ENCODE measurements at regions not wholly inside any gene's neighbourhood (a gene's known extent, or its start where the extent isn't known, plus 50 kb on each side); places are given as distances from the start of the nearest gene placed in this dataset.

DNA sequence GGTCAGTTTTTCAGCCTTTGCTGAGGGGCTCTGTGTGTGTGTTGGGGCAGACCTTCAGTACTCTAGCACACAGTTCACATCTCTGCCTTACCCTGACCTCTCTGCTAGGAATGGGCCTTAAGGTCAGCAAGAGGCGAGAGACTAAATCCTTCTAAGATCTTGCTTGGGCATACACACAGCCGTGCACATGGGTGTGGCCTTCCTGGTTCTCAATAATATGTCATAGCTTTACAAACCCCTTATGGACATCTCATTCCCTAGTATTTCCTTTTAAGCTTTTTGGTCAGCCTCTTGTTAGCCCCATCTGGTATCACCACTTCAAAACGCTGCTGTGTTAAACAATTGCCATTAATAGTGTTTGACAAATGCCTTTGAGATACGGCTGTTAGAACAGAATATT is 69.4 kb upstream of the SPATA13 start:
- Histone ChIP-seq H2AFZ (ENCODE audit: low read length) (peak overlapping the region; percentile 50; the same call in 1 of the 2 replicates), H3K4me1 (ENCODE audit: insufficient read depth, low read length, poor library complexity, severe bottlenecking) (no peaks in the 10 kb centered on the region), H3K4me2 (ENCODE audit: low read depth, low read length, poor library complexity, severe bottlenecking) (no peak overlapping the region), H3K9ac (ENCODE audit: low read depth, low read length, poor library complexity, severe bottlenecking) (no peak overlapping the region), H3K79me2 (ENCODE audit: insufficient read depth, low read length) (no peaks in the 10 kb centered on the region), H3K9me3 (ENCODE audit: insufficient read depth, low read depth, low read length) (no peaks in the 10 kb centered on the region), H3K4me3 (ENCODE audit: low read length, poor library complexity, severe bottlenecking) (no peak overlapping the region), H3K27me3 (ENCODE audit: insufficient read depth, low read length, poor library complexity, severe bottlenecking) (no peaks in the 10 kb centered on the region), H3F3A (ENCODE audit: low read depth) (no peaks in the 10 kb centered on the region), H4K20me1 (ENCODE audit: insufficient read depth, low read length, poor library complexity, severe bottlenecking) (no peaks in the 10 kb centered on the region), H3K36me3 (ENCODE audit: insufficient read depth, low read length) (no peaks in the 10 kb centered on the region), H3K9me2 (replicated peaks; ENCODE audit: low read depth, low read length) (no peaks in the 10 kb centered on the region)
- TF ChIP-seq, protein P1, sequence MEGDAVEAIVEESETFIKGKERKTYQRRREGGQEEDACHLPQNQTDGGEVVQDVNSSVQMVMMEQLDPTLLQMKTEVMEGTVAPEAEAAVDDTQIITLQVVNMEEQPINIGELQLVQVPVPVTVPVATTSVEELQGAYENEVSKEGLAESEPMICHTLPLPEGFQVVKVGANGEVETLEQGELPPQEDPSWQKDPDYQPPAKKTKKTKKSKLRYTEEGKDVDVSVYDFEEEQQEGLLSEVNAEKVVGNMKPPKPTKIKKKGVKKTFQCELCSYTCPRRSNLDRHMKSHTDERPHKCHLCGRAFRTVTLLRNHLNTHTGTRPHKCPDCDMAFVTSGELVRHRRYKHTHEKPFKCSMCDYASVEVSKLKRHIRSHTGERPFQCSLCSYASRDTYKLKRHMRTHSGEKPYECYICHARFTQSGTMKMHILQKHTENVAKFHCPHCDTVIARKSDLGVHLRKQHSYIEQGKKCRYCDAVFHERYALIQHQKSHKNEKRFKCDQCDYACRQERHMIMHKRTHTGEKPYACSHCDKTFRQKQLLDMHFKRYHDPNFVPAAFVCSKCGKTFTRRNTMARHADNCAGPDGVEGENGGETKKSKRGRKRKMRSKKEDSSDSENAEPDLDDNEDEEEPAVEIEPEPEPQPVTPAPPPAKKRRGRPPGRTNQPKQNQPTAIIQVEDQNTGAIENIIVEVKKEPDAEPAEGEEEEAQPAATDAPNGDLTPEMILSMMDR (conservative IDR thresholded peaks at IDR 0.05; ENCODE audit: low read length) = no peak
- TF ChIP-seq EZH2phosphoT487 (IDR thresholded peaks at IDR 0.05; ENCODE audit: borderline replicate concordance) = no peak

DNA sequence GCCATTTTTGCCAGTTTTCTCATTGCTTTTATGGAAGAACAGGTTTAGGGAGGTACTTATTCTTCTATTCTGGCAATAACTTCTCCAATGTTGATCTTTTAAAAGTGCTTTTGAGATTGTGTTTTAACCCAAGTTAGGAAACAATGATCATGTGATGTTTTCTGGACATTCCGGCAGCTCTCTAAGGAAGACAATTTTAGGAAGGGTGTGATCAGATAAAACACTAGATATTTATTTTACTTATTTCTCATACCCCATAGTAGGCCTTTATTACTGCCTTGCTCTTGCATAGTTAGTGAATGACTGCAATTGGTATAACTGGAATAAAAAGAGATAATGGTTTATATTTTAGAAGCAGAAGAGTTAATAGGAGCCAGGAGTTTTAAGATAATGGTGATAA is 68.4 kb upstream of the SPATA13 start:
- Histone ChIP-seq H3F3A (ENCODE audit: low read depth) (no peaks in the 10 kb centered on the region), H3K9me3 (ENCODE audit: insufficient read depth, low read depth, low read length) (no peaks in the 10 kb centered on the region), H4K20me1 (ENCODE audit: insufficient read depth, low read length, poor library complexity, severe bottlenecking) (no peaks in the 10 kb centered on the region), H3K36me3 (ENCODE audit: insufficient read depth, low read length) (no peaks in the 10 kb centered on the region), H3K4me1 (ENCODE audit: insufficient read depth, low read length, poor library complexity, severe bottlenecking) (peaks cover 6% of the 10 kb centered on the region), H3K4me3 (ENCODE audit: low read length, poor library complexity, severe bottlenecking) (no peak overlapping the region), H3K4me2 (ENCODE audit: low read depth, low read length, poor library complexity, severe bottlenecking) (no peak overlapping the region), H2AFZ (ENCODE audit: low read length) (no peak overlapping the region), H3K9me2 (replicated peaks; ENCODE audit: low read depth, low read length) (no peaks in the 10 kb centered on the region), H3K79me2 (ENCODE audit: insufficient read depth, low read length) (no peaks in the 10 kb centered on the region), H3K27me3 (ENCODE audit: insufficient read depth, low read length, poor library complexity, severe bottlenecking) (no peaks in the 10 kb centered on the region), H3K9ac (ENCODE audit: low read depth, low read length, poor library complexity, severe bottlenecking) (no peak overlapping the region)
- no peak for TF ChIP-seq EZH2phosphoT487 (IDR thresholded peaks at IDR 0.05; ENCODE audit: borderline replicate concordance)
- TF ChIP-seq, protein P1 (conservative IDR thresholded peaks at IDR 0.05; ENCODE audit: low read length) = no peak

DNA sequence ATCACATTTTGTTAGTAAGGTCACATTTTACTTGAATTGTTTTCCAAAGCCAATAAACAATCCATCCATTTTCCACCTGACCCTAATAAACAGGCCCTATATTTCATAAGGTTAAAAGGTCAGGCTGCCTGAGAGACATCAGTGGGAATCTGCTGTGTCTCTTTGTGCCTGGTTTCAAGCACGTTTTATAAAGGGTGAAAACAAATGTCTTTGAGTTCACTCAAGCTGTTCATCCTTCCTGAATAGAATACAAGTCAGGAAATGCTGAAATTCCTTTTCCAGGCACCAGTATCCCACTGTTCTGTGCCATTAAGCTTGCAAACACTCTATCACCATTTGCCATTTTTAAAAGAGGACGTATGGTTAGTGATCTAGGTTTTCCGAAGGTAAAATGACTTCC is 67.5 kb upstream of the SPATA13 start:
- Histone ChIP-seq H2AFZ (ENCODE audit: low read length) (no peak overlapping the region), H3K27me3 (ENCODE audit: insufficient read depth, low read length, poor library complexity, severe bottlenecking) (no peaks in the 10 kb centered on the region), H3K9ac (ENCODE audit: low read depth, low read length, poor library complexity, severe bottlenecking) (no peak overlapping the region), H3F3A (ENCODE audit: low read depth) (no peaks in the 10 kb centered on the region), H3K4me2 (ENCODE audit: low read depth, low read length, poor library complexity, severe bottlenecking) (no peak overlapping the region), H3K4me3 (ENCODE audit: low read length, poor library complexity, severe bottlenecking) (no peak overlapping the region), H3K36me3 (ENCODE audit: insufficient read depth, low read length) (no peaks in the 10 kb centered on the region), H4K20me1 (ENCODE audit: insufficient read depth, low read length, poor library complexity, severe bottlenecking) (no peaks in the 10 kb centered on the region), H3K79me2 (ENCODE audit: insufficient read depth, low read length) (no peaks in the 10 kb centered on the region), H3K9me2 (replicated peaks; ENCODE audit: low read depth, low read length) (no peaks in the 10 kb centered on the region), H3K9me3 (ENCODE audit: insufficient read depth, low read depth, low read length) (no peaks in the 10 kb centered on the region), H3K4me1 (ENCODE audit: insufficient read depth, low read length, poor library complexity, severe bottlenecking) (peaks cover 15% of the 10 kb centered on the region)
- TF ChIP-seq, protein P1 (conservative IDR thresholded peaks at IDR 0.05; ENCODE audit: low read length) = no peak
- no peak for TF ChIP-seq EZH2phosphoT487 (IDR thresholded peaks at IDR 0.05; ENCODE audit: borderline replicate concordance)

All from Loucy (cell line).